Pancreas (tissue), 10 donors: ENCODE measurements at regions not wholly inside any gene's neighbourhood (a gene's known extent, or its start where the extent isn't known, plus 50 kb on each side); places are given as distances from the start of the nearest gene placed in this dataset.

Source experiments
- ATAC-seq, 4 donors: fragments of 200-7000 bp; cut with Tn5 transposase; one replicate each; pipeline versions ENCODE4 v1.8.0 to v1.9.1; 2020; ENCODE audit warnings: mild to moderate bottlenecking in 4 of 4, moderate library complexity in 4 of 4
- DNase-seq, 6 donors: peaks; one replicate each; pipeline ENCODE4 v3.0.0-alpha.2; 2020
- FAIRE-seq: peaks from 2 replicates; lab custom pipeline; 2012; peaks lifted over from hg19 to GRCh38; lab: Jason Lieb, UNC
- H3K27ac ChIP-seq, 4 donors: fragments of 200-600 bp; sonication (generic); 1 replicate in 3 of 4; 2 replicates in 1 of 4; pipeline versions ENCODE4 v1.5.0 to v1.8.0; 2020
- H3K27me3 ChIP-seq, 4 donors: fragments of 200-600 bp; one replicate each; pipeline ENCODE4 v1.8.0; 2021
- H3K36me3 ChIP-seq, 3 donors: fragments of 200-600 bp; sonication (generic) in 1 of 3; one replicate each; pipeline versions ENCODE4 v1.5.0 to v1.8.0; 2020 to 2021
- H3K4me1 ChIP-seq, 3 donors: fragments of 200-600 bp; one replicate each; pipeline ENCODE4 v1.8.0; 2021
- H3K4me3 ChIP-seq, 4 donors: fragments of 200-600 bp; sonication (generic) in 2 of 4; one replicate each; pipeline versions ENCODE4 v1.5.0 to v1.8.0; 2020 to 2021
- H3K9me3 ChIP-seq, 4 donors: fragments of 200-600 bp; one replicate each; pipeline ENCODE4 v1.8.0; 2021
- CTCF ChIP-seq, 4 donors: fragments of 200-600 bp; sonication (generic) in 3 of 4; IDR thresholded peaks; one replicate each; pipeline versions ENCODE4 v1.5.0 to v1.8.0; 2021; ENCODE audit warnings: antibody characterized with exemption in 4 of 4
- WGBS, 2 donors: extraction: QIAGEN DNeasy Blood & Tissue Kit; methylation state at CpG; one replicate each; pipeline ENCODE4 v1.1.7; 2013; 5-methylcytosine and 5-hydroxymethylcytosine counted together
- intact Hi-C, 3 donors: fragments of 100-400 bp; cut with DNase I; formaldehyde crosslinking; loops; one replicate each; pipeline versions ENCODE4 v1.11.1 to v1.14.2; 2022
- donor health status: healthy with polysubstance abuse.
- donor health status: DM: no; HTN: no; CAD: no; lungs with moderate emphysema.
- donor health status: DM: no; HTN: no; CAD: no.
- donor health status: control.
- donor health status: control.
- donor health status: Bipolar disorder and iron deficiency.
- donor health status: DM: yes; HTN: yes; CAD: no.
- donor health status: DM: no; HTN: no; CAD: no.
- donor health status: DM: no; HTN: no; CAD: no.
- donor health status: DM: yes; HTN: yes; CAD: no.

- FAIRE-seq (no peak), ATAC-seq (peak; percentile 93 to 98 (median 96)), DNase-seq (peak; percentile 41 to 65 (median 55))
- TF ChIP-seq CTCF (IDR thresholded peaks at IDR 0.05) = no peak
- no peaks in the 10 kb centered on the region for H3K9me3 ChIP-seq
- H3K4me3 ChIP-seq = peak overlapping the region; percentile 35 to 58 (median 46)
- peaks cover 0 to 7% (median 0%) of the 10 kb centered on the region in 3 donors for H3K4me1 ChIP-seq
- intact Hi-C loops = no loop called here
- H3K27me3 ChIP-seq = no peaks in the 10 kb centered on the region
- H3K36me3 ChIP-seq = no peaks in the 10 kb centered on the region
- 9 to 10% methylated on average over 20 of the region's 20 CpGs for WGBS, 2 donors
- H3K27ac ChIP-seq = no peak overlapping the region
These were observed 1355.5 kb upstream of the LRRTM3 start for GRCh38 chr10:65570143-65571010.

- H3K36me3 ChIP-seq = no peaks in the 10 kb centered on the region
- intact Hi-C loops = no loop called here
- H3K27ac ChIP-seq = no peak overlapping the region
- no peak for TF ChIP-seq CTCF (IDR thresholded peaks at IDR 0.05)
- no peaks in the 10 kb centered on the region for H3K27me3 ChIP-seq
- H3K4me1 ChIP-seq = peaks cover 0 to 7% (median 0%) of the 10 kb centered on the region in 3 donors
- DNase-seq = no peak
- FAIRE-seq = no peak
- WGBS, 2 donors = 4 to 8% methylated on average over 5 of the region's 5 CpGs
- H3K9me3 ChIP-seq = no peaks in the 10 kb centered on the region
- peak overlapping the region; percentile 35 to 58 (median 46) for H3K4me3 ChIP-seq
- peak; percentile 72 to 79 (median 78) for ATAC-seq
These were observed 1354.7 kb upstream of the LRRTM3 start for GRCh38 chr10:65571011-65571570.

GRCh38 chr10:65581426-65582026, 1344.3 kb upstream of the LRRTM3 start:
- 88 to 93% methylated on average over 5 of the region's 5 CpGs for WGBS, 2 donors

GRCh38 chr10:65602182-65602865, 1323.5 kb upstream of the LRRTM3 start:
- TF ChIP-seq CTCF (IDR thresholded peaks at IDR 0.05) = no peak
- 74 to 84% methylated on average over 1 of the region's 1 CpG for WGBS, 2 donors
- ATAC-seq (no peak), DNase-seq (no peak), FAIRE-seq (no peak)
- intact Hi-C loops = no loop called here
- Histone ChIP-seq H3K27me3 (no peaks in the 10 kb centered on the region), H3K4me1 (no peaks in the 10 kb centered on the region), H3K27ac (no peak overlapping the region), H3K9me3 (no peaks in the 10 kb centered on the region), H3K36me3 (no peaks in the 10 kb centered on the region), H3K4me3 (no peak overlapping the region)

More at GRCh38 chr10:65581426-65582026, 1344.3 kb upstream of the LRRTM3 start:
- Histone ChIP-seq H3K27me3 (no peaks in the 10 kb centered on the region), H3K27ac (no peak overlapping the region), H3K9me3 (peaks cover 0 to 7% (median 0%) of the 10 kb centered on the region in 4 donors), H3K36me3 (no peaks in the 10 kb centered on the region), H3K4me1 (no peaks in the 10 kb centered on the region), H3K4me3 (no peak overlapping the region)
- TF ChIP-seq CTCF (IDR thresholded peaks at IDR 0.05) = no peak
- FAIRE-seq = no peak
- peak in 1 of 6 donors; percentile 31 for DNase-seq
- intact Hi-C loops = no loop called here
- ATAC-seq = no peak
